HCT116 (cell line): ENCODE measurements at regions not wholly inside any gene's neighbourhood (a gene's known extent, or its start where the extent isn't known, plus 50 kb on each side); places are given as distances from the start of the nearest gene placed in this dataset.

Experiments
- ATAC-seq: fragments of 200-7000 bp; cut with Tn5 transposase; 2 replicates; pipeline ENCODE4 v1.9.1; 2020; ENCODE audit warnings: mild to moderate bottlenecking, moderate library complexity
- BruUV-seq: library from RNA; stranded (reverse); fragments of 400-500 nt; replicated peaks from 2 replicates; lab custom pipeline; 2021; lab: Mats Ljungman, UMichigan
- CTCF ChIA-PET: fragments of 300-600 bp; sonication (Branson Sonifier 250); formaldehyde crosslinking; loops from one replicate; lab custom pipeline; 2021; ENCODE audit warnings: antibody characterized with exemption; lab: Charles Lee
- POLR2A ChIA-PET: fragments of 300-600, 350-600 bp; sonication (Branson Sonifier 250); formaldehyde crosslinking; loops from one replicate; lab custom pipeline; 2021; ENCODE audit warnings: antibody characterized with exemption; lab: Charles Lee
- RAD21 ChIA-PET, 2 experiments: fragments of 300-600 bp; sonication (Branson Sonifier 250); formaldehyde crosslinking; loops; one replicate each; lab custom pipeline; 2023; ENCODE audit warnings: low total read pairs in 2 of 2; ENCODE audit not compliant: uncharacterized antibody in 2 of 2, unreplicated experiment in 2 of 2, low non-redundant PET in 1 of 2; lab: Charles Lee
- DNase-seq: peaks from one replicate; pipeline ENCODE4 v3.0.0-alpha.2; 2010; ENCODE audit warnings: low read depth, low spot score
- H2AFZ ChIP-seq: fragments of 200-600 bp; shearing (Covaris generic), sonication (generic); 2 replicates; pipeline ENCODE4 v1.6.1; 2017; ENCODE audit warnings: low read depth, mixed run types, mixed read lengths, antibody characterized with exemption, low read length; ENCODE audit not compliant: poor library complexity, severe bottlenecking
- H3K27ac ChIP-seq: 2 replicates; pipeline ENCODE4 v1.5.1; 2012; ENCODE audit warnings: low read depth, low read length
- H3K27me3 ChIP-seq: fragments of 200-600 bp; sonication (generic); 2 replicates; pipeline ENCODE4 v1.6.1; 2016; ENCODE audit warnings: mixed run types, low read length, mixed read lengths; ENCODE audit not compliant: insufficient read depth
- H3K36me3 ChIP-seq, 2 experiments: fragments of 200-500 bp in 1 of 2; fragments of 200-600 bp in 1 of 2; sonication (Bioruptor generic) in 1 of 2; sonication (generic) in 1 of 2; 2 replicates each; pipeline versions ENCODE4 v1.5.1 to v1.6.1; 2014 to 2016; ENCODE audit warnings: low read length in 2 of 2, inconsistent platforms in 1 of 2, mixed read lengths in 1 of 2, mixed run types in 1 of 2; ENCODE audit not compliant: insufficient read depth in 2 of 2, control insufficient read depth in 1 of 2
- H3K4me1 ChIP-seq, 2 experiments: fragments of 200-600 bp in 1 of 2; sonication (generic) in 1 of 2; 2 replicates each; pipeline versions ENCODE4 v1.5.1 to v1.6.1; 2012 to 2017; ENCODE audit warnings: low read length in 2 of 2, inconsistent platforms in 1 of 2, mild to moderate bottlenecking in 1 of 2, mixed read lengths in 1 of 2, mixed run types in 1 of 2, moderate library complexity in 1 of 2; ENCODE audit not compliant: insufficient read depth in 2 of 2, control insufficient read depth in 1 of 2
- H3K4me2 ChIP-seq: fragments of 200-600 bp; sonication (generic); 2 replicates; pipeline ENCODE4 v1.6.1; 2017; ENCODE audit warnings: mixed run types, low read length, mixed read lengths
- H3K4me3 ChIP-seq, 2 experiments: fragments of 200-600 bp in 1 of 2; sonication (generic) in 1 of 2; replicated peaks in 1 of 2; 2 replicates each; pipeline ENCODE4 v1.5.1; 2011 to 2016; ENCODE audit warnings: low read length in 2 of 2, control low read depth in 1 of 2, low read depth in 1 of 2, mild to moderate bottlenecking in 1 of 2, mixed read lengths in 1 of 2, mixed run types in 1 of 2
- H3K79me2 ChIP-seq: fragments of 200-600 bp; sonication (generic); 2 replicates; pipeline ENCODE4 v1.6.1; 2017; ENCODE audit warnings: mild to moderate bottlenecking, mixed run types, low read length, moderate library complexity, mixed read lengths; ENCODE audit not compliant: insufficient read depth
- H3K9ac ChIP-seq: fragments of 200-600 bp; sonication (generic); 2 replicates; pipeline ENCODE4 v1.6.1; 2016; ENCODE audit warnings: low read length, mixed read lengths
- H3K9me2 ChIP-seq: fragments of 200-600 bp; sonication (generic), shearing (Covaris generic); 2 replicates; pipeline ENCODE4 v1.6.1; 2017; ENCODE audit warnings: mixed run types, mild to moderate bottlenecking, moderate library complexity; ENCODE audit not compliant: insufficient read depth
- H3K9me3 ChIP-seq, 2 experiments: fragments of 200-500 bp in 1 of 2; fragments of 200-600 bp in 1 of 2; sonication (Bioruptor generic) in 1 of 2; sonication (generic) in 1 of 2; 2 replicates each; pipeline ENCODE4 v1.6.1; 2014 to 2017; ENCODE audit warnings: low read length in 2 of 2, mixed read lengths in 2 of 2, inconsistent platforms in 1 of 2, low read depth in 1 of 2, mild to moderate bottlenecking in 1 of 2, mixed run types in 1 of 2, moderate library complexity in 1 of 2; ENCODE audit not compliant: control insufficient read depth in 1 of 2, insufficient read depth in 1 of 2
- H4K20me1 ChIP-seq: fragments of 200-600 bp; sonication (generic), shearing (Covaris generic); 2 replicates; pipeline ENCODE4 v1.6.1; 2017; ENCODE audit warnings: mixed run types, mild to moderate bottlenecking, moderate library complexity; ENCODE audit not compliant: insufficient read depth
- CBX3 ChIP-seq: IDR thresholded peaks from 2 replicates; pipeline ENCODE4 v1.6.1; 2012; ENCODE audit warnings: low read depth
- EZH2phosphoT487 ChIP-seq: fragments of 200-600 bp; IDR thresholded peaks from 2 replicates; pipeline ENCODE4 v1.6.1; 2018; ENCODE audit warnings: antibody characterized with exemption, borderline replicate concordance
- FOSL1 ChIP-seq: IDR thresholded peaks from 2 replicates; pipeline ENCODE4 v1.6.1; 2012; ENCODE audit warnings: low read depth
- JUND ChIP-seq: IDR thresholded peaks from 2 replicates; pipeline ENCODE4 v1.6.1; 2012
- POLR2AphosphoS5 ChIP-seq: IDR thresholded peaks from 2 replicates; pipeline ENCODE4 v1.6.1; 2011; ENCODE audit warnings: mild to moderate bottlenecking, low read depth, low read length, moderate library complexity
- SIN3A ChIP-seq: IDR thresholded peaks from 2 replicates; pipeline ENCODE4 v1.6.1; 2012; ENCODE audit warnings: low read depth
- YY1 ChIP-seq: IDR thresholded peaks from 2 replicates; pipeline ENCODE4 v1.6.1; 2011; ENCODE audit warnings: low read length, low read depth, moderate library complexity, mild to moderate bottlenecking; ENCODE audit not compliant: insufficient replicate concordance; ENCODE audit errors: extremely low read depth
- ZNF274 ChIP-seq: fragments of 200-500 bp; sonication (Bioruptor generic); IDR thresholded peaks from 2 replicates; pipeline ENCODE4 v1.6.1; 2014; ENCODE audit warnings: mild to moderate bottlenecking, low read depth, low read length, inconsistent platforms
- intact Hi-C: fragments of 100-400 bp; cut with micrococcal nuclease; formaldehyde crosslinking; loops from 2 replicates; pipeline ENCODE4 v1.10.0; 2022
- TF ChIP-seq, protein P1 (sequence below), 3 experiments: fragments of 200-600 bp in 1 of 3; sonication (generic) in 1 of 3; IDR thresholded peaks in 2 of 3; conservative IDR thresholded peaks in 1 of 3; 2 replicates each; pipeline ENCODE4 v1.5.1; 2012 to 2017; ENCODE audit warnings: low read depth in 2 of 3, low read length in 2 of 3, antibody characterized with exemption in 1 of 3, borderline replicate concordance in 1 of 3, control low read depth in 1 of 3, mild to moderate bottlenecking in 1 of 3, mixed read lengths in 1 of 3, mixed run types in 1 of 3, moderate library complexity in 1 of 3; ENCODE audit not compliant: insufficient read depth in 1 of 3
- TF ChIP-seq, protein P2 (sequence below): IDR thresholded peaks from 2 replicates; pipeline ENCODE4 v1.6.1; 2012

DNA sequence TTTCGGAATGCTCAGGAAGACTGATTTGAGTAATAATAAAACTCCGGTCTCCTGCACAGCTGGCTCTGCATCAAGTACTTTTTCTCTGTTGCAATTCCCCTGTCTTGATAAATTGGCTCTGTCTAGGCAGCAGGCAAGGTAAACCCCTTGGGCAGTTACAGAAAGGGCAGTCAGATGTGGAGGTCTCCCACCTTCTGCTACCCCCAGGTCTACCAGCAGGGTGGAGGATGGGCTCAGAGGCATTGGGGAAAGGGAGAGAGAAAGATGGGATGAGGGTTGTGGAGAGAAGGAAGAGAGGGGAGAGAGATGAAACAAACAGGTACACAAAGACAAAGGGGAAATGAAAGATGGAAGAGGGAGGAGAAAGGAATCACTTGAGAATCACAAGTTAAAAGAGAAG, 156.8 kb downstream of the MIS18A start:
- H2AFZ ChIP-seq = no peak overlapping the region
- no peaks in the 10 kb centered on the region for H3K79me2 ChIP-seq
- ChIA-PET POLR2A (no interaction called here), RAD21 (no interaction called here), CTCF (no interaction called here)
- DNase-seq (no peak), ATAC-seq (no peak)
- H4K20me1 ChIP-seq = no peaks in the 10 kb centered on the region
- H3K9me2 ChIP-seq = no peaks in the 10 kb centered on the region
- no peak overlapping the region for H3K4me3 ChIP-seq
- H3K9me3 ChIP-seq = no peaks in the 10 kb centered on the region
- H3K9ac ChIP-seq = no peak overlapping the region
- H3K27me3 ChIP-seq = peaks cover 33% of the 10 kb centered on the region
- H3K27ac ChIP-seq = no peak overlapping the region
- intact Hi-C loops = no loop called here
- H3K4me2 ChIP-seq = no peak overlapping the region
- H3K4me1 ChIP-seq = no peaks in the 10 kb centered on the region
- no peaks in the 10 kb centered on the region for H3K36me3 ChIP-seq
- no TSS peak for BruUV-seq
- TF ChIP-seq ZNF274 (no peak), JUND (no peak), EZH2phosphoT487 (no peak), CBX3 (no peak), YY1 (no peak), SIN3A (no peak), FOSL1 (no peak), POLR2AphosphoS5 (no peak)
- TF ChIP-seq, protein P1, sequence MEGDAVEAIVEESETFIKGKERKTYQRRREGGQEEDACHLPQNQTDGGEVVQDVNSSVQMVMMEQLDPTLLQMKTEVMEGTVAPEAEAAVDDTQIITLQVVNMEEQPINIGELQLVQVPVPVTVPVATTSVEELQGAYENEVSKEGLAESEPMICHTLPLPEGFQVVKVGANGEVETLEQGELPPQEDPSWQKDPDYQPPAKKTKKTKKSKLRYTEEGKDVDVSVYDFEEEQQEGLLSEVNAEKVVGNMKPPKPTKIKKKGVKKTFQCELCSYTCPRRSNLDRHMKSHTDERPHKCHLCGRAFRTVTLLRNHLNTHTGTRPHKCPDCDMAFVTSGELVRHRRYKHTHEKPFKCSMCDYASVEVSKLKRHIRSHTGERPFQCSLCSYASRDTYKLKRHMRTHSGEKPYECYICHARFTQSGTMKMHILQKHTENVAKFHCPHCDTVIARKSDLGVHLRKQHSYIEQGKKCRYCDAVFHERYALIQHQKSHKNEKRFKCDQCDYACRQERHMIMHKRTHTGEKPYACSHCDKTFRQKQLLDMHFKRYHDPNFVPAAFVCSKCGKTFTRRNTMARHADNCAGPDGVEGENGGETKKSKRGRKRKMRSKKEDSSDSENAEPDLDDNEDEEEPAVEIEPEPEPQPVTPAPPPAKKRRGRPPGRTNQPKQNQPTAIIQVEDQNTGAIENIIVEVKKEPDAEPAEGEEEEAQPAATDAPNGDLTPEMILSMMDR (IDR thresholded peaks at IDR 0.05 in 2 of 3, conservative IDR thresholded peaks at IDR 0.05 in 1 of 3; ENCODE audit: borderline replicate concordance in 1 of 3, insufficient read depth in 1 of 3, low read depth in 2 of 3, low read length in 2 of 3) = no peak
- TF ChIP-seq, protein P2, sequence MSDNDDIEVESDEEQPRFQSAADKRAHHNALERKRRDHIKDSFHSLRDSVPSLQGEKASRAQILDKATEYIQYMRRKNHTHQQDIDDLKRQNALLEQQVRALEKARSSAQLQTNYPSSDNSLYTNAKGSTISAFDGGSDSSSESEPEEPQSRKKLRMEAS = no peak
